ENCODE measurements at regions not wholly inside any gene's neighbourhood (a gene's known extent, or its start where the extent isn't known, plus 50 kb on each side); places are given as distances from the start of the nearest gene placed in this dataset.
"Not testable (repeated sequence)": the region's sequence is repeated elsewhere in the genome, so short reads cannot be mapped to it uniquely, and the experiment has no call there.

DNA sequence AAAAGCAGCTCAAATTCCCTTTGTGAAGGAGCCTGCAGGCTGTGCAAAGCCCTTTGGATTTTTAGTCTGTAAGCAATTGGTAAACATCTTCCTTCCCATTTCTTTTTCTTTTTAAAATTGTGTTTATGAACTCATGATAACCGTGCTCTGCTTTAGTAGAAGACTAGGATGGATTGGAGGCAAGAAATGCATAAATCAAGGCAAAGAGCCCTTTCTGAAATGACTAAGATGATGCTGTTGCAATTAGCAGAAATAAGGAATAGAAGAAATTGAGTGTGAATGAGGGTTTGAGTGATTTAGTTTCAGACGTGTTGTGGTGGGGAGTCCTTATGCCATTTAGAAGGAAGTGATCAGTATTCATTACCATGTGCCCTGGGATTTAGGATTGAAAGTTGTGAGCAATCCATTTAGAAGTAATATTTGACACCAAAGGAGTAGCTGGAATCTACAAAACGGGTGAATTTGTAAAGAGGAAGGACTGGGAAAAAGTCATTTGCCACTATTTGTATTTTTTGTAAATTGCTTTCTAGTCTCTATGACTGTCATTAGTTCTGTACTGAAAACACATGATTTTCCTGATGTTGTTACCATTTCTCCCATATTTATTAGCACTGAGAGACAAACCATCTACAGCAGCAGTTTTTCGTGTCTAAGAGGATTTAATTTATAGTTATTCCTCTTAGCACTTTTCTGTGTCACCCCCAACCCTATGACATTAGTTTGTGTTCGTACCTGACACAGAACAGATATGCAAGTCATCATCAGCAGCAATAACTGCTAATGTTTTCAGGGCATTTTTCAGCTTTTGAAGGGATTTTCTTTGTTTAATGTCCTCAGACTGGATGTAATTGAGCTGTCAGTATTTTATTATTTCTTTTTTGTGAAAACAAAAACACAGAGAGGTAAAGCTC lies 265.0 kb downstream of the UTRN start:
- DNase-seq, result no peak
- TF ChIP-seq GATA1 (IDR thresholded peaks at IDR 0.05; ENCODE audit: low read depth, low read length) (no peak), POLR2A (IDR thresholded peaks at IDR 0.05; ENCODE audit: low read length) (no peak)

GRCh38 chr6:144551339-144551738 lies 266.2 kb downstream of the UTRN start:
- no peak for DNase-seq
- no peak for TF ChIP-seq GATA1 (IDR thresholded peaks at IDR 0.05; ENCODE audit: low read depth, low read length)
- TF ChIP-seq POLR2A (IDR thresholded peaks at IDR 0.05; ENCODE audit: low read length), result no peak

GRCh38 chr6:144555066-144555465 lies 269.9 kb downstream of the UTRN start:
- DNase-seq, result no peak
- TF ChIP-seq GATA1 (IDR thresholded peaks at IDR 0.05; ENCODE audit: low read depth, low read length) (no peak), POLR2A (IDR thresholded peaks at IDR 0.05; ENCODE audit: low read length) (no peak)

DNA sequence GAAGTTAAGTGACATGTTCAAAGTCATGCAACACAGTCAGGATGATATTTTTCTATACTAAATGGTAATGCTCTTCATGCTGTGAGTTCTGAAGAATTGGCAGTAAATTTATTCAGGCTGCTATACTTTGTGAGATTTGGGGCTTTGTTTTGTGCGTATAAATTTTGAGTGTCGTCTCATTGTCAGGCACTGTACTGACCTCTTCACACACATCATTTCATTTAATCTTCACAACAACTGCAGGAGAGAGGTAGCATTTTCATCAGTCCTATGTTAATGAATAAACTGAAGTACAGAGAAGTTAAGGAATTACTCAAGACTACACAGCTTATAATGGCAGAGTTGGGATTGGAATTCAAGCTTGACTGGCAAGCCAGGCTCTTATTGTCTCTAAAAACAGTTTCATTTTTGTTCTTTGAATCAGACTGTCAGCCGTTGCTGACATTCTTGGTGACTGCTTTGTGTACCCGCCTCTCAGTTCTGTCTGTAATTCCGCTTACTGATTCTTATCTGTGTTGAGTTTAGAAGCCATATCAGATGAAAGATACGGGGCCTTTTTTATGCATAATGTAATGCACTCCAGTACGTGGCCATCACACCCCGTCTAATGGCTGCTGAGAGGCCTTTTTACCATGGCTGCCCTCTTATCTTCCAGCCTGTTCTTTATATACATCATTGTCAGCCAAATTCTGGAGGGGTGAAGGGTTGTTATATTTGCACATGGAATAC lies 274.9 kb downstream of the UTRN start:
- TF ChIP-seq GATA1 (IDR thresholded peaks at IDR 0.05; ENCODE audit: low read depth, low read length) (no peak), POLR2A (IDR thresholded peaks at IDR 0.05; ENCODE audit: low read length) (no peak)
- no peak for DNase-seq

- no peak for TF ChIP-seq GATA1 (IDR thresholded peaks at IDR 0.05; ENCODE audit: low read depth, low read length)
- no peak for TF ChIP-seq POLR2A (IDR thresholded peaks at IDR 0.05; ENCODE audit: low read length)
- no peak for DNase-seq
These were observed 276.4 kb downstream of the UTRN start for GRCh38 chr6:144561455-144562043.

DNA sequence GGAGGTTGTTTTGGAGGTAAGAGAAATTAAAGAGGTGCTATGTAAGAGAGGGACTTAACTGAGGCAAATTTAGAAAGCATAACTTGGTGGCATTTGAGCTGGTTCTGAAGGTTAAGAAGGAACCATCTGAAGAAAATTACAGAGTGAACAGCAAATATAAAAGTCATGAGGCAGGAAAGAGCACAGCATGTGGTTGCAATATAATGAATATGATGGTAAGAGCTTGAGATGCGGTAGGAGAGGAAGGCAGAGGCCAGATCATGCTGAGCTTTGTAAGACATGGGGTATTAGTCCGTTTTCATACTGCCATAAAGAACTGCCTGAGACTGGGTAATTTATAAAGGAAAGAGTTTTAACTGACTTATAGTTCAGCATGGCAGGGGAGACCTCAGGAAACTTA lies 279.1 kb downstream of the UTRN start:
- no peak for DNase-seq
- TF ChIP-seq POLR2A (IDR thresholded peaks at IDR 0.05; ENCODE audit: low read length), result no peak
- TF ChIP-seq GATA1 (IDR thresholded peaks at IDR 0.05; ENCODE audit: low read depth, low read length), result no peak

DNA sequence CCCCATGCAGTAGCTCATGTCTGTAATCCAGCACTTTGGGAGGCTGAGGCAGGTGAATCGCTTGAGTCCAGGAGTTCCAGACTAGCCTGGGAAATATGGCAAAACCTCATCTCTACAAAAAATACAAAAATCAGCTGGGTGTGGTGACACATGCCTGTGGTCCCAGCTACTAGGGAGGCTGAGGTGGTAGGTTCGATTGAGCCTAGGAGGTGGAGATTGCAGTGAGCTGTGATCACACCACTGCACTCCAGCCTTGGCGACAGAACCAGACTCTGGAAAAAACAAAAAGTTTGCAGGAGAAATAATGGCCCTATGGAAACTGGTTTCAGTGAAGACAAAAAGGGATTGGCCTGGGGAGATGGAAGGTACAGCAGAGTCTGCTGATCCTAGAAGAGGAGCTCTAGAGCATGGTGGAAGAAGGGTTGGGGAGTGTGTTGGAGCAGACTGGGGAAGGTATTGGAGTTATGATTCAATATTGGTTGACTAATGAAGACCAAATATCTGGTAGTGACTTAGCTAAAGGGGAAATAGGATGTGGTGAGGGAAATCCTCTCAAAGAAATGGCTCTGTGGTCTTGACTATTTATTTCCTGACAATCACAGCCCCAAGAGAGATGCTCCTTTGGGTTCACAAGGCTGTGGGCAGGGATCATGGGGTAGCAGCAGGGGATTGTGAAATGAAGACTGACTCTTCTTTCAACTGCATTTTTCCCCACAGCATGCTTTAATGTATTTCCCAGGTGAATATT lies 281.9 kb downstream of the UTRN start:
- TF ChIP-seq POLR2A (IDR thresholded peaks at IDR 0.05; ENCODE audit: low read length), result no peak
- TF ChIP-seq GATA1 (IDR thresholded peaks at IDR 0.05; ENCODE audit: low read depth, low read length), result no peak
- DNase-seq, result no peak

- TF ChIP-seq POLR2A (IDR thresholded peaks at IDR 0.05; ENCODE audit: low read length), result no peak
- no peak for TF ChIP-seq GATA1 (IDR thresholded peaks at IDR 0.05; ENCODE audit: low read depth, low read length)
- DNase-seq, result no peak
These were observed 283.1 kb downstream of the UTRN start for GRCh38 chr6:144568241-144568640.

GRCh38 chr6:144572541-144572940 lies 287.4 kb downstream of the UTRN start:
- DNase-seq, result not testable (repeated sequence)

- no peak for DNase-seq
- no peak for TF ChIP-seq POLR2A (IDR thresholded peaks at IDR 0.05; ENCODE audit: low read length)
- TF ChIP-seq GATA1 (IDR thresholded peaks at IDR 0.05; ENCODE audit: low read depth, low read length), result no peak
These were observed 289.7 kb downstream of the UTRN start for GRCh38 chr6:144574796-144575195.

GRCh38 chr6:144575327-144575726 lies 290.2 kb downstream of the UTRN start:
- no peak for DNase-seq
- TF ChIP-seq GATA1 (IDR thresholded peaks at IDR 0.05; ENCODE audit: low read depth, low read length) (no peak), POLR2A (IDR thresholded peaks at IDR 0.05; ENCODE audit: low read length) (no peak)

GRCh38 chr6:144576871-144577270 lies 291.7 kb downstream of the UTRN start:
- TF ChIP-seq GATA1 (IDR thresholded peaks at IDR 0.05; ENCODE audit: low read depth, low read length) (no peak), POLR2A (IDR thresholded peaks at IDR 0.05; ENCODE audit: low read length) (no peak)
- no peak for DNase-seq

GRCh38 chr6:144578385-144579350 lies 293.5 kb downstream of the UTRN start:
- TF ChIP-seq POLR2A (IDR thresholded peaks at IDR 0.05; ENCODE audit: low read length) (no peak), GATA1 (IDR thresholded peaks at IDR 0.05; ENCODE audit: low read depth, low read length) (no peak)
- no peak for DNase-seq
